H1 (cell line): ENCODE measurements at regions not wholly inside any gene's neighbourhood (a gene's known extent, or its start where the extent isn't known, plus 50 kb on each side); places are given as distances from the start of the nearest gene placed in this dataset.

ENCODE experiments used
- HDAC2 ChIP-seq, 2 experiments: fragments of 300-600 bp in 1 of 2; sonication (generic) in 1 of 2; IDR thresholded peaks; 2 replicates each; pipeline ENCODE4 v1.6.1; 2011 to 2012; ENCODE audit warnings: low read depth in 2 of 2, low read length in 2 of 2, mild to moderate bottlenecking in 2 of 2, moderate library complexity in 2 of 2, borderline replicate concordance in 1 of 2, inconsistent platforms in 1 of 2
- SRF ChIP-seq: IDR thresholded peaks from 2 replicates; pipeline ENCODE4 v1.6.1; 2011; ENCODE audit warnings: mild to moderate bottlenecking, low read depth, low read length, moderate library complexity
- TAF1 ChIP-seq: IDR thresholded peaks from 2 replicates; pipeline ENCODE4 v1.6.1; 2011; ENCODE audit warnings: mild to moderate bottlenecking, low read depth, low read length
- TF ChIP-seq, protein P1 (sequence below): fragments of 300-600 bp; sonication (generic); IDR thresholded peaks from 2 replicates; pipeline ENCODE4 v1.7.1; 2012; ENCODE audit warnings: low read length, moderate library complexity, mild to moderate bottlenecking, inconsistent platforms; ENCODE audit not compliant: insufficient replicate concordance

DNA sequence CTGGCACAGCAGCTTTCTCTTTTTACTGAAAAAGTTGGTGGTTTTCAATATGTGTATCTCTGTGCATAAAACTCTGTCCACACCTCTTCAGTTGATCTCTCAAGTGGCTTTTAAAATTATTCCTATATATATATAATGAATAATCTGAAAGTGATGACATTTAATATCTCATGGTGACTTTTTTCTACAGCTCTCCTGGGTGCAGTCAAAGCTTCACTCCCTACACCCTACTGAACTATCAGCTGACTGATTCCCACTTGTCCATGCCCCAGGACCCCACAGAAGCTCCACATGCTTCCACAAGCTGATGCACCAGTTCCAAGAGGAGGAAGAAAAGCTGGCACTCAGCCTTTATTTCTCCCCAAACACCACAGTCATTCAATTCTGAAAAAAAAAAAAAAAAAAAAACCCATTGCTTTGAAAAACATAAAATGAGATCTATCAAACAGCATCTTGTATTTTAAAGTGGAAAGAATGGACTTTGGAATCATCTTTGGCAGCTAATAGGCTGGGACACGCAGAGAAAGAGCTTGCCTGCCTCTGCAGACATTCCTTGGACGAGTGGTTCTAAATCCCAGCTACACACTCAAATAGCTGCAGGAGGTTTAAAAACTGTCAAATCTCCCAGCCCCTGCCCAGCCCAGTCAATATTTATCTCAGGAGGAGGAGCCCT is 75.3 kb upstream of the GDF10 start (continued):
- TF ChIP-seq, protein P1, sequence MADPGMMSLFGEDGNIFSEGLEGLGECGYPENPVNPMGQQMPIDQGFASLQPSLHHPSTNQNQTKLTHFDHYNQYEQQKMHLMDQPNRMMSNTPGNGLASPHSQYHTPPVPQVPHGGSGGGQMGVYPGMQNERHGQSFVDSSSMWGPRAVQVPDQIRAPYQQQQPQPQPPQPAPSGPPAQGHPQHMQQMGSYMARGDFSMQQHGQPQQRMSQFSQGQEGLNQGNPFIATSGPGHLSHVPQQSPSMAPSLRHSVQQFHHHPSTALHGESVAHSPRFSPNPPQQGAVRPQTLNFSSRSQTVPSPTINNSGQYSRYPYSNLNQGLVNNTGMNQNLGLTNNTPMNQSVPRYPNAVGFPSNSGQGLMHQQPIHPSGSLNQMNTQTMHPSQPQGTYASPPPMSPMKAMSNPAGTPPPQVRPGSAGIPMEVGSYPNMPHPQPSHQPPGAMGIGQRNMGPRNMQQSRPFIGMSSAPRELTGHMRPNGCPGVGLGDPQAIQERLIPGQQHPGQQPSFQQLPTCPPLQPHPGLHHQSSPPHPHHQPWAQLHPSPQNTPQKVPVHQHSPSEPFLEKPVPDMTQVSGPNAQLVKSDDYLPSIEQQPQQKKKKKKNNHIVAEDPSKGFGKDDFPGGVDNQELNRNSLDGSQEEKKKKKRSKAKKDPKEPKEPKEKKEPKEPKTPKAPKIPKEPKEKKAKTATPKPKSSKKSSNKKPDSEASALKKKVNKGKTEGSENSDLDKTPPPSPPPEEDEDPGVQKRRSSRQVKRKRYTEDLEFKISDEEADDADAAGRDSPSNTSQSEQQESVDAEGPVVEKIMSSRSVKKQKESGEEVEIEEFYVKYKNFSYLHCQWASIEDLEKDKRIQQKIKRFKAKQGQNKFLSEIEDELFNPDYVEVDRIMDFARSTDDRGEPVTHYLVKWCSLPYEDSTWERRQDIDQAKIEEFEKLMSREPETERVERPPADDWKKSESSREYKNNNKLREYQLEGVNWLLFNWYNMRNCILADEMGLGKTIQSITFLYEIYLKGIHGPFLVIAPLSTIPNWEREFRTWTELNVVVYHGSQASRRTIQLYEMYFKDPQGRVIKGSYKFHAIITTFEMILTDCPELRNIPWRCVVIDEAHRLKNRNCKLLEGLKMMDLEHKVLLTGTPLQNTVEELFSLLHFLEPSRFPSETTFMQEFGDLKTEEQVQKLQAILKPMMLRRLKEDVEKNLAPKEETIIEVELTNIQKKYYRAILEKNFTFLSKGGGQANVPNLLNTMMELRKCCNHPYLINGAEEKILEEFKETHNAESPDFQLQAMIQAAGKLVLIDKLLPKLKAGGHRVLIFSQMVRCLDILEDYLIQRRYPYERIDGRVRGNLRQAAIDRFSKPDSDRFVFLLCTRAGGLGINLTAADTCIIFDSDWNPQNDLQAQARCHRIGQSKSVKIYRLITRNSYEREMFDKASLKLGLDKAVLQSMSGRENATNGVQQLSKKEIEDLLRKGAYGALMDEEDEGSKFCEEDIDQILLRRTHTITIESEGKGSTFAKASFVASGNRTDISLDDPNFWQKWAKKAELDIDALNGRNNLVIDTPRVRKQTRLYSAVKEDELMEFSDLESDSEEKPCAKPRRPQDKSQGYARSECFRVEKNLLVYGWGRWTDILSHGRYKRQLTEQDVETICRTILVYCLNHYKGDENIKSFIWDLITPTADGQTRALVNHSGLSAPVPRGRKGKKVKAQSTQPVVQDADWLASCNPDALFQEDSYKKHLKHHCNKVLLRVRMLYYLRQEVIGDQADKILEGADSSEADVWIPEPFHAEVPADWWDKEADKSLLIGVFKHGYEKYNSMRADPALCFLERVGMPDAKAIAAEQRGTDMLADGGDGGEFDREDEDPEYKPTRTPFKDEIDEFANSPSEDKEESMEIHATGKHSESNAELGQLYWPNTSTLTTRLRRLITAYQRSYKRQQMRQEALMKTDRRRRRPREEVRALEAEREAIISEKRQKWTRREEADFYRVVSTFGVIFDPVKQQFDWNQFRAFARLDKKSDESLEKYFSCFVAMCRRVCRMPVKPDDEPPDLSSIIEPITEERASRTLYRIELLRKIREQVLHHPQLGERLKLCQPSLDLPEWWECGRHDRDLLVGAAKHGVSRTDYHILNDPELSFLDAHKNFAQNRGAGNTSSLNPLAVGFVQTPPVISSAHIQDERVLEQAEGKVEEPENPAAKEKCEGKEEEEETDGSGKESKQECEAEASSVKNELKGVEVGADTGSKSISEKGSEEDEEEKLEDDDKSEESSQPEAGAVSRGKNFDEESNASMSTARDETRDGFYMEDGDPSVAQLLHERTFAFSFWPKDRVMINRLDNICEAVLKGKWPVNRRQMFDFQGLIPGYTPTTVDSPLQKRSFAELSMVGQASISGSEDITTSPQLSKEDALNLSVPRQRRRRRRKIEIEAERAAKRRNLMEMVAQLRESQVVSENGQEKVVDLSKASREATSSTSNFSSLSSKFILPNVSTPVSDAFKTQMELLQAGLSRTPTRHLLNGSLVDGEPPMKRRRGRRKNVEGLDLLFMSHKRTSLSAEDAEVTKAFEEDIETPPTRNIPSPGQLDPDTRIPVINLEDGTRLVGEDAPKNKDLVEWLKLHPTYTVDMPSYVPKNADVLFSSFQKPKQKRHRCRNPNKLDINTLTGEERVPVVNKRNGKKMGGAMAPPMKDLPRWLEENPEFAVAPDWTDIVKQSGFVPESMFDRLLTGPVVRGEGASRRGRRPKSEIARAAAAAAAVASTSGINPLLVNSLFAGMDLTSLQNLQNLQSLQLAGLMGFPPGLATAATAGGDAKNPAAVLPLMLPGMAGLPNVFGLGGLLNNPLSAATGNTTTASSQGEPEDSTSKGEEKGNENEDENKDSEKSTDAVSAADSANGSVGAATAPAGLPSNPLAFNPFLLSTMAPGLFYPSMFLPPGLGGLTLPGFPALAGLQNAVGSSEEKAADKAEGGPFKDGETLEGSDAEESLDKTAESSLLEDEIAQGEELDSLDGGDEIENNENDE = no peak
- TF ChIP-seq HDAC2 (IDR thresholded peaks at IDR 0.05; ENCODE audit: borderline replicate concordance in 1 of 2, low read depth in 2 of 2, low read length in 2 of 2) = no peak
- TF ChIP-seq SRF = no peak
- TF ChIP-seq TAF1 = no peak
- TF ChIP-seq, all 59 proteins: peak for 0
